ENCODE measurements at regions not wholly inside any gene's neighbourhood (a gene's known extent, or its start where the extent isn't known, plus 50 kb on each side); places are given as distances from the start of the nearest gene placed in this dataset.
"Not testable (repeated sequence)": the region's sequence is repeated elsewhere in the genome, so short reads cannot be mapped to it uniquely, and the experiment has no call there.

GRCh38 chr2:91520972-91521535, 2829.6 kb downstream of the RPIA start:
- not testable (repeated sequence) for TF ChIP-seq RAD21 (IDR thresholded peaks at IDR 0.05; ENCODE audit: low read length); CTCF (conservative IDR thresholded peaks at IDR 0.05; ENCODE audit: low read depth, low read length)

All from IMR-90 (cell line).